ENCODE measurements at regions not wholly inside any gene's neighbourhood (a gene's known extent, or its start where the extent isn't known, plus 50 kb on each side); places are given as distances from the start of the nearest gene placed in this dataset.

DNA sequence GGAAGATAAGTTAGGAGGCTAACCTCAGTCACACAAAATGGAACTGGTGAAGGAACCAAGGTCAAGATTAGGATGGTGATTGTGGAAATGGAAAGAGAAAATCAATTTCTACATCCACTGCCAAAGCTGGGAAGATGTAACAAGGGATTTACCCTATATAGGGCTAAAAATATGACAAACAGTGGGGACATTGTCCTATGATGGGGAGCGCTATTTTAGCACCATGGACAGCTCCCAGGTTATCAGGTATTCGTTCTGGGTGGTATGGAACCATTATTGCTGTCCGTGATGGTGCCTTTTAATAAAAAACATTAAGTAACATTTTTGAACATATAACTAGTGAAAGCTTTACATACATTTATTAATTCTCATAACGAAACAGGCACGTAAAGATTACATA, 124.0 kb downstream of the NDUFA12 start:
- ChIA-PET CTCF (no interaction called here), POLR2A (no interaction called here)
- no peak overlapping the region for H3K27ac ChIP-seq (ENCODE audit: low read length)
- peaks cover 4% of the 10 kb centered on the region for H3K4me1 ChIP-seq (ENCODE audit: control insufficient read depth, insufficient read depth, low read length)
- TF ChIP-seq REST (IDR thresholded peaks at IDR 0.05; ENCODE audit: insufficient read depth in 1 of 2, low read depth in 2 of 2, low read length in 1 of 2), result peak; percentile 83 to 91
- TF ChIP-seq, protein P1, sequence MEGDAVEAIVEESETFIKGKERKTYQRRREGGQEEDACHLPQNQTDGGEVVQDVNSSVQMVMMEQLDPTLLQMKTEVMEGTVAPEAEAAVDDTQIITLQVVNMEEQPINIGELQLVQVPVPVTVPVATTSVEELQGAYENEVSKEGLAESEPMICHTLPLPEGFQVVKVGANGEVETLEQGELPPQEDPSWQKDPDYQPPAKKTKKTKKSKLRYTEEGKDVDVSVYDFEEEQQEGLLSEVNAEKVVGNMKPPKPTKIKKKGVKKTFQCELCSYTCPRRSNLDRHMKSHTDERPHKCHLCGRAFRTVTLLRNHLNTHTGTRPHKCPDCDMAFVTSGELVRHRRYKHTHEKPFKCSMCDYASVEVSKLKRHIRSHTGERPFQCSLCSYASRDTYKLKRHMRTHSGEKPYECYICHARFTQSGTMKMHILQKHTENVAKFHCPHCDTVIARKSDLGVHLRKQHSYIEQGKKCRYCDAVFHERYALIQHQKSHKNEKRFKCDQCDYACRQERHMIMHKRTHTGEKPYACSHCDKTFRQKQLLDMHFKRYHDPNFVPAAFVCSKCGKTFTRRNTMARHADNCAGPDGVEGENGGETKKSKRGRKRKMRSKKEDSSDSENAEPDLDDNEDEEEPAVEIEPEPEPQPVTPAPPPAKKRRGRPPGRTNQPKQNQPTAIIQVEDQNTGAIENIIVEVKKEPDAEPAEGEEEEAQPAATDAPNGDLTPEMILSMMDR (IDR thresholded peaks at IDR 0.05), result no peak
- no peak overlapping the region for H3K4me3 ChIP-seq (ENCODE audit: low read depth in 2 of 2, low read length in 2 of 2)
- no peaks in the 10 kb centered on the region; the same call in 1 of the 2 replicates for H3K36me3 ChIP-seq (ENCODE audit: control insufficient read depth, insufficient read depth, low read length)
- peaks cover 30% of the 10 kb centered on the region for H3K27me3 ChIP-seq (ENCODE audit: control insufficient read depth, insufficient read depth, low read length)
- intact Hi-C loops (cut with micrococcal nuclease; ENCODE audit: unreplicated experiment) (no loop called here), in situ Hi-C loops (cut with HindIII; ENCODE audit: low pct_unique_long_range_greater_than_20kb, low sequenced_read_pairs) (no loop called here)
- no peaks in the 10 kb centered on the region for H3K9me3 ChIP-seq (ENCODE audit: control insufficient read depth, insufficient read depth, low read depth, low read length)
- no TSS peak for BruUV-seq (replicated peaks)
- DNase-seq (ENCODE audit: low read depth, low spot score) (no peak), ATAC-seq (no peak)

DNA sequence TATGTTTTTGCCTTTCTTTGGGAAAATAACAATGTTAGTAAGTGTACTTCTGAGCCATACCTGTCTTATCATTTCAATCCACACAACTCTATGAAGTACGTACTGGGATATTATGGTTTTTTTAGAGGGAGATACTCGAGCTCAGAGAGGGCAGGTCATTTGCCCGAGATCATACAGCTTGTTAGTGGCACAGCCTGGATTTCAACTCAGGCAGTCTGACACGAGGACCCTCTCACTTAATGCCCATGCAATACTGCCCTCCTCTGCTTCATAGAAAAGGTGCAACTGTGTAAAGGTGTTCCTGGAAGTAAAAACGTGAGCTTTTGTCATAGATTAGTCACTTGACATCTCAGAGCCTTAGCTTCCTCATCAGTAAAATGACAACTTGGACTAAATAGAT, 128.0 kb downstream of the NDUFA12 start:
- peaks cover 11% of the 10 kb centered on the region for H3K4me1 ChIP-seq (ENCODE audit: control insufficient read depth, insufficient read depth, low read length)
- TF ChIP-seq, protein P1 (IDR thresholded peaks at IDR 0.05), result peak; percentile 64
- no peak for TF ChIP-seq POLR2AphosphoS5 (IDR thresholded peaks at IDR 0.05; ENCODE audit: low read depth, low read length)
- no TSS peak for BruUV-seq (replicated peaks)

More for the DNA sequence above, 128.0 kb downstream of the NDUFA12 start:
- DNase-seq (ENCODE audit: low read depth, low spot score), result peak; percentile 25
- Histone ChIP-seq H3K9me3 (ENCODE audit: control insufficient read depth, insufficient read depth, low read depth, low read length) (no peaks in the 10 kb centered on the region), H3K36me3 (ENCODE audit: control insufficient read depth, insufficient read depth, low read length) (no peaks in the 10 kb centered on the region; the same call in none of the 2 replicates), H3K27ac (ENCODE audit: low read length) (no peak overlapping the region), H3K27me3 (ENCODE audit: control insufficient read depth, insufficient read depth, low read length) (peaks cover 49% of the 10 kb centered on the region), H3K4me3 (ENCODE audit: low read depth in 2 of 2, low read length in 2 of 2) (no peak overlapping the region)
- intact Hi-C loops (cut with micrococcal nuclease; ENCODE audit: unreplicated experiment) (no loop called here), in situ Hi-C loops (cut with HindIII; ENCODE audit: low pct_unique_long_range_greater_than_20kb, low sequenced_read_pairs) (no loop called here)
- ChIA-PET POLR2A (interaction anchor here (0.6 kb wide), 1 partner anchor 346 kb away, joined by 4 read pairs; no protein-coding TSS in a partner anchor), CTCF (no interaction called here)
- ATAC-seq, result peak; percentile 57; the same call in 1 of the 2 replicates

Data from Panc1 (cell line).